Karpas-422 (cell line): ENCODE measurements at regions not wholly inside any gene's neighbourhood (a gene's known extent, or its start where the extent isn't known, plus 50 kb on each side); places are given as distances from the start of the nearest gene placed in this dataset.

Experiments used
- DNase-seq: peaks from one replicate; pipeline ENCODE4 v3.0.0-alpha.2; 2015
- H2AFZ ChIP-seq: fragments of 200-600 bp; sonication (generic); 2 replicates; pipeline ENCODE4 v1.6.1; 2014; ENCODE audit warnings: antibody characterized with exemption, low read length, mixed read lengths
- H3K27ac ChIP-seq: fragments of 200-600 bp; sonication (generic); 2 replicates; pipeline ENCODE4 v1.5.1; 2014; ENCODE audit warnings: mild to moderate bottlenecking, low read length, moderate library complexity
- H3K27me3 ChIP-seq: fragments of 200-600 bp; sonication (generic); 2 replicates; pipeline ENCODE4 v1.6.1; 2014; ENCODE audit warnings: low read length, mixed read lengths
- H3K36me3 ChIP-seq: fragments of 200-600 bp; sonication (generic); 2 replicates; pipeline ENCODE4 v1.6.1; 2014; ENCODE audit warnings: low read length, mixed read lengths; ENCODE audit not compliant: insufficient read depth
- H3K4me1 ChIP-seq: fragments of 200-600 bp; sonication (generic); 2 replicates; pipeline ENCODE4 v1.6.1; 2014; ENCODE audit warnings: mild to moderate bottlenecking, low read length, mixed read lengths
- H3K4me2 ChIP-seq: fragments of 200-600 bp; sonication (generic); 2 replicates; pipeline ENCODE4 v1.6.1; 2014; ENCODE audit warnings: low read length, low read depth, mild to moderate bottlenecking; ENCODE audit not compliant: poor library complexity, severe bottlenecking
- H3K4me3 ChIP-seq: fragments of 200-600 bp; sonication (generic); 2 replicates; pipeline ENCODE4 v1.5.1; 2014; ENCODE audit warnings: mild to moderate bottlenecking, antibody characterized with exemption, low read length, mixed read lengths
- H3K79me2 ChIP-seq: fragments of 200-600 bp; sonication (generic); 2 replicates; pipeline ENCODE4 v1.6.1; 2014; ENCODE audit warnings: mild to moderate bottlenecking, low read length, mixed read lengths
- H3K9ac ChIP-seq: fragments of 200-600 bp; sonication (generic); 2 replicates; pipeline ENCODE4 v1.6.0; 2014; ENCODE audit warnings: low read length
- H3K9me2 ChIP-seq: fragments of 200-600 bp; sonication (generic), shearing (Covaris generic); replicated peaks from 2 replicates; pipeline ENCODE4 v1.6.0; 2014; ENCODE audit warnings: mild to moderate bottlenecking, low read length, moderate library complexity; ENCODE audit not compliant: insufficient read depth
- H3K9me3 ChIP-seq: fragments of 300-700, 200-600 bp; sonication (generic); 2 replicates; pipeline ENCODE4 v1.6.1; 2014; ENCODE audit warnings: low read length, mixed read lengths
- H4K20me1 ChIP-seq: fragments of 200-600 bp; sonication (generic); 2 replicates; pipeline ENCODE4 v1.6.1; 2014; ENCODE audit warnings: mild to moderate bottlenecking, antibody characterized with exemption, low read length, low read depth; ENCODE audit not compliant: insufficient read depth

- no peaks in the 10 kb centered on the region for H3K27me3 ChIP-seq
- no peaks in the 10 kb centered on the region for H3K9me3 ChIP-seq
- no peaks in the 10 kb centered on the region for H3K79me2 ChIP-seq
- no peak overlapping the region for H3K4me2 ChIP-seq
- H3K9me2 ChIP-seq: no peaks in the 10 kb centered on the region
- H4K20me1 ChIP-seq: no peaks in the 10 kb centered on the region
- no peaks in the 10 kb centered on the region for H3K4me1 ChIP-seq
- H3K9ac ChIP-seq: no peak overlapping the region
- DNase-seq: no peak
- H2AFZ ChIP-seq: no peak overlapping the region
- no peak overlapping the region for H3K27ac ChIP-seq
- H3K4me3 ChIP-seq: no peak overlapping the region
- no peaks in the 10 kb centered on the region for H3K36me3 ChIP-seq
Measured at GRCh38 chr9:107648153-107648715, 158.7 kb upstream of the KLF4 start.

GRCh38 chr9:107647611-107648010 lies 158.0 kb upstream of the KLF4 start:
- no peaks in the 10 kb centered on the region for H3K27me3 ChIP-seq
- no peaks in the 10 kb centered on the region for H4K20me1 ChIP-seq
- no peak for DNase-seq
- H3K4me1 ChIP-seq: no peaks in the 10 kb centered on the region
- H3K9me3 ChIP-seq: no peaks in the 10 kb centered on the region
- H3K9me2 ChIP-seq: no peaks in the 10 kb centered on the region
- H2AFZ ChIP-seq: no peak overlapping the region
- H3K4me2 ChIP-seq: no peak overlapping the region
- H3K79me2 ChIP-seq: no peaks in the 10 kb centered on the region
- no peak overlapping the region for H3K4me3 ChIP-seq
- no peak overlapping the region for H3K9ac ChIP-seq
- H3K27ac ChIP-seq: no peak overlapping the region
- H3K36me3 ChIP-seq: no peaks in the 10 kb centered on the region

GRCh38 chr9:107647141-107647540 lies 157.6 kb upstream of the KLF4 start:
- no peak for DNase-seq
- no peaks in the 10 kb centered on the region for H3K79me2 ChIP-seq
- no peaks in the 10 kb centered on the region for H3K4me1 ChIP-seq
- no peaks in the 10 kb centered on the region for H4K20me1 ChIP-seq
- no peaks in the 10 kb centered on the region for H3K36me3 ChIP-seq
- H2AFZ ChIP-seq: no peak overlapping the region
- no peaks in the 10 kb centered on the region for H3K9me3 ChIP-seq
- no peak overlapping the region for H3K4me3 ChIP-seq
- no peaks in the 10 kb centered on the region for H3K9me2 ChIP-seq
- H3K27ac ChIP-seq: no peak overlapping the region
- H3K9ac ChIP-seq: no peak overlapping the region
- no peak overlapping the region for H3K4me2 ChIP-seq
- no peaks in the 10 kb centered on the region for H3K27me3 ChIP-seq

- Histone ChIP-seq H3K27me3 (no peaks in the 10 kb centered on the region), H3K4me1 (no peaks in the 10 kb centered on the region), H3K36me3 (no peaks in the 10 kb centered on the region), H3K27ac (no peak overlapping the region), H3K4me2 (no peak overlapping the region), H3K9ac (no peak overlapping the region), H3K9me3 (no peaks in the 10 kb centered on the region), H3K4me3 (no peak overlapping the region), H3K79me2 (no peaks in the 10 kb centered on the region), H4K20me1 (no peaks in the 10 kb centered on the region), H2AFZ (no peak overlapping the region), H3K9me2 (no peaks in the 10 kb centered on the region)
- DNase-seq: no peak
Measured at GRCh38 chr9:107645464-107645833, 155.9 kb upstream of the KLF4 start.

GRCh38 chr9:107644733-107645463 lies 155.3 kb upstream of the KLF4 start:
- Histone ChIP-seq H3K9me3 (no peaks in the 10 kb centered on the region), H3K4me2 (no peak overlapping the region), H3K27ac (no peak overlapping the region), H3K4me1 (no peaks in the 10 kb centered on the region), H3K9ac (no peak overlapping the region), H3K36me3 (no peaks in the 10 kb centered on the region), H3K79me2 (no peaks in the 10 kb centered on the region), H3K9me2 (no peaks in the 10 kb centered on the region), H3K4me3 (no peak overlapping the region), H3K27me3 (no peaks in the 10 kb centered on the region), H4K20me1 (no peaks in the 10 kb centered on the region), H2AFZ (no peak overlapping the region)
- DNase-seq: no peak

- H3K27ac ChIP-seq: no peak overlapping the region
- H3K9ac ChIP-seq: no peak overlapping the region
- no peak overlapping the region for H3K4me3 ChIP-seq
- H3K4me1 ChIP-seq: no peaks in the 10 kb centered on the region
- no peak for DNase-seq
- no peaks in the 10 kb centered on the region for H3K79me2 ChIP-seq
- H3K9me2 ChIP-seq: no peaks in the 10 kb centered on the region
- no peak overlapping the region for H3K4me2 ChIP-seq
- no peaks in the 10 kb centered on the region for H4K20me1 ChIP-seq
- no peaks in the 10 kb centered on the region for H3K9me3 ChIP-seq
- H3K27me3 ChIP-seq: no peaks in the 10 kb centered on the region
- no peak overlapping the region for H2AFZ ChIP-seq
- H3K36me3 ChIP-seq: no peaks in the 10 kb centered on the region
Measured at GRCh38 chr9:107639426-107639825, 149.9 kb upstream of the KLF4 start.

- no peaks in the 10 kb centered on the region for H4K20me1 ChIP-seq
- H3K9me2 ChIP-seq: no peaks in the 10 kb centered on the region
- no peak overlapping the region for H3K4me3 ChIP-seq
- H3K9me3 ChIP-seq: no peaks in the 10 kb centered on the region
- H3K27me3 ChIP-seq: no peaks in the 10 kb centered on the region; the same call in 1 of the 2 replicates
- no peak overlapping the region for H3K9ac ChIP-seq
- DNase-seq: no peak
- H3K4me1 ChIP-seq: no peaks in the 10 kb centered on the region
- no peak overlapping the region for H2AFZ ChIP-seq
- H3K27ac ChIP-seq: no peak overlapping the region
- H3K4me2 ChIP-seq: no peak overlapping the region
- no peaks in the 10 kb centered on the region for H3K79me2 ChIP-seq
- no peaks in the 10 kb centered on the region for H3K36me3 ChIP-seq
Measured at GRCh38 chr9:107638521-107639310, 149.1 kb upstream of the KLF4 start.
